ENCODE measurements at regions not wholly inside any gene's neighbourhood (a gene's known extent, or its start where the extent isn't known, plus 50 kb on each side); places are given as distances from the start of the nearest gene placed in this dataset.

DNA sequence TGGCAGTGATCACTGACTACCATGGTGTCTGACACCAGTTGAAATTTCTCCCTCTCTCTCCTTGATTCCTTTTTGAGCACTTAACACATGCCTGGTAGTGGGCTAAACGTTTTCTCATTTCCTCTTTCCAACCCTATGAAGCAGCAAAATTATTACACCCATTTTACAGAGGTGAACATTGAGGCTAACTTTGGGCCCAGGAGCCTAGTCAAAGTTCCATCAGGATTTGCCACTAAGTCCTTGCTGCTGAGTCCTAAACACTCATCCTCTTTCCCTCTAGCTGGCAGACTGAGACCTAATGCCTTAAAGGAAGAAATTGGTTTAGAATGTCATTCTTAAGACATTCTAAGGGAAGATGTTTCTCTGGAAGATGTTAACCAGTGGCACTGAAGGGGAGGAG, 74.7 kb upstream of the IRX3 start:
- DNase-seq (ENCODE audit: low read depth), result no peak

DNA sequence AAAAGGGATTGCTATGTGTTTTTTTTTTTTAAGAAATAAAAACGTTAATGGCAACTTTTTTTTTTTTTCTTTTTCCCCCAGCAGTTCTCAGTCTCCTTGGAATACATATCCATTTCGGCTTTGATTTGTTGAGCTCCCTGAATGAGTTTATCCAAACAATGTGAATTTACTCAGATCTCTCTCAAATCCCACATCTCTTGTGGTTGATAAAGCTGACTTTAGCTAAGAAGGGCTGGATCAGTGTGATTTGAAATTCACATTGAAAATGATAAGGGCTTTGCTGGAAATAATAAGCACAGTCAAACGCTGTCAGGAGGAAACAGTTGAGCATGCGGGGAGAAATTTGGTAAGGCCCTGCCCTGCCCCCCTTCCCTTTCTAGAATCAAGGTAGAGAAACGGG, 74.1 kb upstream of the IRX3 start:
- no peak for DNase-seq (ENCODE audit: low read depth)

DNA sequence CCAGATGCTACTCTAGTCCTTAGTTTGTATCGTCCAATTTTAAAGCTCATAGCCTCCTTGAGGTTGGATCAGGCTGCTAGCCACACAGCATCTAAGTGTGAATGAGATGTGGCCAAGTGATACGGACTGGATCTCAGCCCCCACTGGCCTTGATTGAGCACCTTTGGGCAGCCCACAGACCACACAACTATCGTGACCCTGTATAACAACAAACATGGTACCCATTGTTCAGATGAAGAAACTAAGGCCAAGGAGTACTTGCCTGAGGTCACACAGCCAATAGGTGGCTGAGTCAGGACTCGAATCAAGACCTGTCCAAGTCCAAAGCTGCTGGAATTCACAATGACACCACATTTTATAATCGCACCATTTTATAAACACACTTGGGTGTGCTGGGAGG, 73.0 kb upstream of the IRX3 start:
- DNase-seq (ENCODE audit: low read depth), result no peak

DNA sequence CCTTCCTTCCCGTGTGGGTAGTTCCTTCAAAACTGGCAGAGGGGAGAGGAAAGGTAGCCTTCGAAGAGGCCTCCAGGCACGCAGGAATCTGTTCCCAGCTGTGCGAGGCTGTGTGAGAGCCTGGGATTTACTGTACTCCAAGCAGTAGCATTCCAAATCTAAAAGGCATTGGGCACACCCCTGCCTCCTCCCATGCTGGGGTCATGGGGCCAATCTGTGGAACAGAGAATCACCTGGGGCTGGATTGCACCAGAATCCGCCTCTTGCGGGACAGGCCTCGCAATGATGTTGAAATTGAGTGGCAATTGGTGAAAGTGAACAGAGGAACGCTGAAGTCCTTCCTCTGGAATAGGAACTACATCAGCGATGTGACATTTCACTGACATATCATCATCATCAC, 72.5 kb upstream of the IRX3 start:
- DNase-seq (ENCODE audit: low read depth), result no peak

DNA sequence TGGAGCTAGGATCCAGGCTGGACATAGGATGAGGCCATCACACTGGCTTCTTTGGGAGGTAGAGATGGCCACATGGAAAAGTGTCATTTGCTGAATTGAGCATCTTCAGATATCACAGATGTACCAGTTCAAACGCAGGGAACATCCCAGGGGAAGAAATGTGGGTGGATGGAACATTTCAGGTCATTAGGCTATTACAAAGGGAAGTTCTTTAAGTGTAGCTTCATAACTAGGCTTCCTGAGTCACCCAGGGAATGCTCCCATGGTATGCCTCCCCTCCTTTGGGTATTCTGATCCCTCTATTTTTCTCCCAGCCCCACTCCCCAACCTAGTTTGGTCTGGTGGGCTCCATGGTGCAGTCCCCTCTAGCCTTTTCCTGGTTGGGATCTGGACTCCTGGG, 69.8 kb upstream of the IRX3 start:
- DNase-seq (ENCODE audit: low read depth), result no peak

DNA sequence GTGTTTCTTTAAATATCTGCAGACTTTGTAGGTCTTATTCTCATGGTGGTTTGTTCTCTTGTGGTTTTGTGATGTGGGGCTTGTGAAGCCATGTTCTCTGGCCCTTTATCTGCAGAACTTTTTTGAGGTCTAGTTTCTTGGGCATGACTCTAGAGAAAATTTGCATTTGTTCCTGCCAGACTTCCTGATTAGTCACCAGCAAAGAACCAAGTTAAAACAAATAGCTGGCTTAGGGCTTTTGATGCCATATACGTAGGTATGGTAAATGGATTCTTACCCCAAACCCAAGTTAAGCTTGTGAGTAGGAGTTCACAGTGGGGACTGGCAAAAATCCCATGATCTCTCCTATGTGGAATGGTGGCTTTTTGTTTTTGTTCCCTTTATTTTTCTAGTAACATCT, 68.7 kb upstream of the IRX3 start:
- no peak for DNase-seq (ENCODE audit: low read depth)

DNA sequence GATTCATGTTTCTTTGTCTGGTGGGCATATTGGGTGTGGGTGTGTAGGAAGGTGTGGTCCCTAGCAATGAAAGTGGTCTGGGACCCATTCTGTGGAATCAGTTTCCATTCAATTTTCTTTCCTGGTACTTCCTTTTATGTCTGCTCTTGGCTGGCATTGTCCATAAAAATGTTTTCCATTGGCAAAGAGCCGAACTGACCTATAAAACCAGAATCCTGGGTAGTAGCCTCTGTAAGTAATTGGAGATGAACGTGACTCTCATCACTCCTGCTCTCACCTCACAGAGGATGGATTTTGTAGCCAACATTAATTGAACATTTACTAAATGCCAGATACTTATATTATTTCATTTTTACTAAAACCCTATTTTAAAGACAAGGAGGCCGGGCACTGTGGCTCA, 66.5 kb upstream of the IRX3 start:
- no peak for DNase-seq (ENCODE audit: low read depth)

DNA sequence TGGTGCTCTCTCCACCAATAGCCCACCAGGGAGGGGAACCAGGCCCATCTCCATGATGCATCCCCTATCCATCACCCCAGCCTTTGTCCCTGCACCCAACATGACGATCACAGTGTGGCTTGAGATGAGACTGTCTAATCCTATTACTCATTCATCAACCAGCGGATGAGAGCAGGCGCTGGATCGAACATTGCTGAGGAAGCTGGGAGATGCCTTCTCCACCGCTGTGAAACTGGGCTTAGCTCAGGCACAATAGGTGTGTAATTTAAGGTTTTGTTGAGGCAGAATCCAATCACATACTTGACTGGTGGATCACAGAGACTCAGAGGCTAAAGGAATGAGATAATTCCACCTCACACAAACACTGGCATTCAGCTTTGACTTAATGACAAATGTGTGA, 64.6 kb upstream of the IRX3 start:
- DNase-seq (ENCODE audit: low read depth), result no peak

DNA sequence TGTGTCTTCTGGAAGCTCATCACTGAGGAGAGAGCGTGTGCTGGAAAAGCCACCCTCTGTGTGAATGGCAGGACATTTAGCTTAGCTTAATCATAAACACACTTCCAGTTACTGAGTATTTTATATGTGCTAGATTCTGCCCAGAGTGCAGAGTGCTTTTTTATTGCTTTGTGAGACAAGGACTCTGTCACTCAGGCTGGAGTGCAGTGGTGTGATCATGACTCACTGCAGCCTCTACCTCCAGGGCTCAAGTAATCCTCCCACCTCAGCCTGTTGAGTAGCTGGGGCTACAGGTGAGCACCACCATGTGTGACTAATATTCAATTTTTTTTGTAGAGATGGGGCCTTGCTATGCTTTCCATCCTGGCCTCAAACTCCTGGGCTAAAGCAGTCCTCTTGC, 61.4 kb upstream of the IRX3 start:
- no peak for DNase-seq (ENCODE audit: low read depth)

DNA sequence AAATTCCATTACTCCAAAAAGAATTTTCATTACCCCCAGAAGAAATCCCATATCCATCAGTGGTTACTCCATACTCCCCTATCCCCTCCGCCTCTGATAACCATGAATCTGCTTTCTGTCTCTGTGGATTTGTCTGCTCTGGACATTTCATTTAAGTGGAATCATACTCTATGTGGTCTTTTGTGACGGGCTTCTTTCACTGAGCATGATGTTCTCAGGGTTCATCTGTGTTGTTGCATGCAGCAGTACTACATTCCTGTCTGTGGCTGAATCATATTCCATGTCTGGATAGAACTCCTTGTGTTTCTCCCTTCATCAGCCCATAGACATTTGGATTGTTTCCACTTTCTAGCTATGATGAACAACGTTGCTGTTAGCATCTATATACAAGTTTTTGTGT, 59.5 kb upstream of the IRX3 start:
- DNase-seq (ENCODE audit: low read depth), result no peak

DNA sequence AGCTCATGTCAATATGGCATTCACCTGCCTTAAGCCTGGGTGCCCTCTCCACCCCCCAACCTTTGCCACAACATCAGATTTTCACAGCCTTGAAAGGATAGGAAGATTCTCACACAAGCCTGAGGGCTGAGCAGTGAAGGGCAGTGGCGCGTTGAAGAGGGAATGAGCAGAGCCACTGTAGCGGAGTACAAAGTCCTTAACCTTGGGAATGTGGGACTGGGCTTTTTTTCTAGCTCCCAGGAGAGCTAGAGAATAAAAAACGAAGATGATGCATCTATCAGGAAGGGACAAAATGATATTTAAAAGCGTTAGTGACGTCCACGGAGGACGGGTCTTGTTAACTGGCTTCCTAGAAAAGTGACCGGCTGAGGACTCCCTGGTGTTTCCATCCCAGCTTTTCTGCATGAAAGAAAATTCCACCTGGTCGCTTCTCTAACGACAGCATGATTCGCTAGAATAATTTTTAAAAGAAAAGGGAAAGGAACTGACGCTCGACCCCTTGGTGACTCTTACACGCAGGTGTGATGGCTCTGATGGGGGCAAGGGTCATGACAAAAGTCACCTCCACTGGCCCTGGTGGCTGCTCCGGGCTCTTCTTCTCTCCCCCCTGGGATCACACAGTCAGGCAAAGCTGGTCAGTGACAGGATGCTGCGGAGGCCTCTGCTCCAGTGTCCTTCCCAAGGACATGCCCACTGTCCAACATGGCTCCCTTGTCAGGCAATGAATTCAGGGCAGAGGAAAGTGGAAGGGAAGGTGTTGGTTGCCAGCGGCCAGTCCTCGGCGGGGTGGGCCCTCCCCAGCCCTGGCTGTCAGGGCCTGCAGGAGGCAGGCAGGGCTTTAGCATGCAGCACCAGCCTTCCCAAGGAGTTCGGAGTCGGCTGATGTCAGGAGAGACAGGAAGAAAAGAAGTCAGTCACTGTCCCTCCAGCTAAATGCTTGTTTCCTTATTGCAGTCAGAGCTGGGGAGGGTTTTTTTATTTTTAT, 58.4 kb upstream of the IRX3 start:
- no peak for DNase-seq (ENCODE audit: low read depth)

DNA sequence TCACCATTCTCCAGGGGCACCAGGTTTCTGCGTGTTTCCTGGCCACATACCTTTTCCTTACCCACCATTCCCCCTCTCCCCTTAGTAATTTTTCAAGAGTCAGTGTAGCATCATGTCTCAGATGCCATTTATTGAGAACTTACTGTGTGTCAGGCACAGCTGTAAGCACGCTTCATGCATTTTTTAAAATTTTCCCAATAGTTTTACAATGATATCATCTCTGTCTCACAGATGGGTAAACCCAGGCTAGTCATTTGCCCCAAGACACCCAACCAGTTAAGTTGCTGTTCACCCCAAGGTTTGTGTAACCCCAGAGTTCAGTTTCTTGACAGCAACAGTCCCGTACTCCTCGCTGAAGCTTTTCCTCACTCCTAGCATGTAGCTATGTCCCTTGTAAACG, 56.4 kb upstream of the IRX3 start:
- no peak for DNase-seq (ENCODE audit: low read depth)

DNA sequence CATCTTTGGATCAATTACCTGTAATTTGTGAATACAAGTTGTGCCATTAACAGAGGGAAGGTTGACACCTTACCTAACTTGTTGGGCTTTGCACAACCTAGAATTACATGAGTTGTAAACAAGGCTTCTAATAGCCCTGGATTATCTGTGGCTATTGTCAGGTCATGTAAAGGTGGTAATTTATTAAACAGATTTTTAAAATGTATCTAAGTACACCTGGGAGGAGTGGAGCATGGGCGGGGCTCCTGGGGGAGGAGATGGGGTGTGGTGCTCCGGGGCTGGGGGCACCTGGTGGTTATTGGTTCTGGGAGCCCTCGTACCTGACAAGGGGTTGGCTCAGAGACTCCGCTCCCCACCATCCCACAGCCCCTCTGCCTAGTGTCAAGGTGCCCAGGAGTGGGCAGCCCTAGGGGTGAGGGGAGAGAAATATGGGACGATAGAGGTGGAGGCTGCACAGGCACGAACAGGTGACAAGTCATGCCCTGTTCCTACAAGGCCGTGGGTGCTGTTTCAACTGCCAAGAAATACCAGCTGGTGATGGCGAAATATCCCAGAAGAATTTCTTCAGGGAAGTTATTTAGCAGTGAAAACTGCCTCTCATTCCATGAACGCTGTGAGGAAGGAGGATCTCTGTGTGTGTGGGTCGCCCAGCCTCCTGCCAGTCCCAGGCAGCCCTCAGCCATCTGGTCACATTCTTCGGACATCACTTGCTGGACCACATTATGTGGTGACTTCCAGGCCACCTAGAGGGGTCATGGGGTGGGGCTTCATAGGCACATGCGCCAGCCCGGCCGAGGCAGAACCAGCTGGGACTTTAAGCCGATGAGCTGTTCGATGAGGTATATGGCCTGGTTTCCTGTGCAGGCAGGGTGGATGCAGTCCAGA, 55.5 kb upstream of the IRX3 start:
- DNase-seq (ENCODE audit: low read depth), result no peak

DNA sequence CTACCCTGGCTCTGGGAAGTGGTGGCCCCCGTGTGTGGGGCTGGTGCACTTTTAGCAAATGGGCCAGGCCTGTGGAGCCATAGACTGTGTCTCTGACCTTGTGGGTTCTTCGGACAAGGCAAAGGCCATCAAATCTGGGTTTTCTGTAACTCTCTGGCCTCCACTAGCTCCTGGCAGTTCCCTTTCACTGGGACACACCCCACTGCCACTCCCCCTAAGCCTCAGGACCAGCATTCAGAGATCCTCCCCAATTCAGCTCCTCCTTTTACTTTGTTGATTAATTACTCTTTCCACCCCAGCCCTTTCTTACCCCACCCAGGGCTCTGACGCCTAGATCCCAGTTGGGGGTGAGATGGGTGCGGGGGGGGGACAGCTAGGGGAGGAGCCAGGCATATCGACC, 53.9 kb upstream of the IRX3 start:
- DNase-seq (ENCODE audit: low read depth), result no peak

DNA sequence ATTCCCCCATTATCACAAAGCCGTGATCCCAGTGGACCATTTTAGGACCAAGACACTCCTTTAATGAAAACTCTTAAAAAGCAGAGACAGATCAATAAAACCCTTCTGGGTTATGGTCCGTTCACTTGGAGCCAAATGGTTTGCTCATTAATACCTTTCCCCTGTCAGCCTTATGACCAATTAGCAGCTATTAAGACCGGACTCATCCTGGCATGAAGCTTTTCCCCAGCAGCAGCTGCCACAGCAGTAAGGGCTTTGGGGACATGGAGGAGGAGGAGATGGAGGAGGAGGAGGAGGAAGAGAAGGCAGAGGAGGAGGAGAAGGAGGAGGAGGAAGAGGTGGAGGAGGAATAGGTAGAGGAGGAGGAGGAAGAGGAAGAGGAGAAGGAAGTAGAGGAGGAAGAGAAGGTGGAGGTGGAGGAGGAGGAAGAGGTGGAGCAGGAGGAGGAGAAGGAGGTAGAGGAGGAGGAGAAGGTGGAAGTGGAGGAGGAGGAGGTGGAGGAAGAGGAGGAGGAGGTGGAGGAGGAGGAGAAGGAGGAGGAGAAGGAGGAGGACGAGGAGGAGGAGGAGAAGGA, 50.1 kb upstream of the IRX3 start:
- no peak for DNase-seq (ENCODE audit: low read depth)
